RWPE2 (cell line): ENCODE measurements at regions not wholly inside any gene's neighbourhood (a gene's known extent, or its start where the extent isn't known, plus 50 kb on each side); places are given as distances from the start of the nearest gene placed in this dataset.
"Not testable (repeated sequence)": the region's sequence is repeated elsewhere in the genome, so short reads cannot be mapped to it uniquely, and the experiment has no call there.

Experiments
- ATAC-seq: fragments of 200-7000 bp; cut with Tn5 transposase; 3 replicates; pipeline ENCODE4 v1.9.1; 2021; ENCODE audit warnings: low read depth
- DNase-seq: peaks from one replicate; pipeline ENCODE4 v3.0.0-alpha.2; 2020; ENCODE audit warnings: low spot score
- H3K27ac ChIP-seq: fragments of 450-650 bp; 2 replicates; pipeline ENCODE4 v1.5.1; 2017; ENCODE audit warnings: mild to moderate bottlenecking; ENCODE audit not compliant: poor library complexity, severe bottlenecking
- H3K27me3 ChIP-seq: fragments of 250-450 bp; sonication (Bioruptor Pico); 2 replicates; pipeline ENCODE4 v1.5.1; 2021; ENCODE audit warnings: mild to moderate bottlenecking, moderate library complexity; ENCODE audit not compliant: insufficient read depth, poor library complexity, severe bottlenecking
- H3K36me3 ChIP-seq: fragments of 250-450 bp; sonication (Bioruptor Pico); 2 replicates; pipeline ENCODE4 v1.5.1; 2020; ENCODE audit warnings: low read depth, mild to moderate bottlenecking, moderate library complexity
- H3K4me1 ChIP-seq: fragments of 250-450 bp; sonication (Bioruptor Pico); 2 replicates; pipeline ENCODE4 v1.5.1; 2021; ENCODE audit warnings: mild to moderate bottlenecking, moderate library complexity; ENCODE audit not compliant: insufficient read depth, poor library complexity, severe bottlenecking
- H3K4me3 ChIP-seq: fragments of 250-450 bp; sonication (Bioruptor Pico); 2 replicates; pipeline ENCODE4 v1.5.1; 2021; ENCODE audit warnings: mild to moderate bottlenecking, moderate library complexity; ENCODE audit not compliant: severe bottlenecking
- H3K9me3 ChIP-seq: fragments of 250-450 bp; sonication (Bioruptor Pico); 2 replicates; pipeline ENCODE4 v1.5.1; 2021; ENCODE audit warnings: mild to moderate bottlenecking, moderate library complexity; ENCODE audit not compliant: severe bottlenecking
- TF ChIP-seq, protein P1 (sequence below): fragments of 450-650 bp; IDR thresholded peaks from one replicate; pipeline ENCODE4 v1.5.1; 2017; ENCODE audit warnings: mild to moderate bottlenecking, moderate library complexity; ENCODE audit not compliant: poor library complexity, severe bottlenecking

DNA sequence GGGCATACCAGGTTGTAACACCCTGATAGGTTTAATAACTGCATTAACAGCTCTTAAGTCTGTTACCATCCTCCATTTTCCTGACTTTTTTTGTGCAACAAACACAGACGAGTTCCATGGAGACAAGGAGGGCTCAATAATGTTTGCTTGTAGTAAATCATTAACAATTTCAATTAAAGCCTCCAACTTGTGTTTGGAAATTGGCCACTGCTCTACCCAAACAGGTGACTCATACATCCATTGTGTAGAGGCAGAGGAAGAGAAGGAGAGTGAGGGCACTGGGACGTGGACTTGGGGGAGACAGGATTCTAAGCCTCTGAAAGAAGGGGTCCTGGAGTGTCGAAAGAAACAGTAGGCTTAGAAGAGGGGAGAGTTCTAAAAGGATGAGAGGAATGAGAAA lies 213.6 kb upstream of the KCNN2 start:
- Histone ChIP-seq H3K27me3 (no peaks in the 10 kb centered on the region), H3K4me1 (no peaks in the 10 kb centered on the region), H3K9me3 (no peaks in the 10 kb centered on the region), H3K36me3 (no peaks in the 10 kb centered on the region), H3K4me3 (no peak overlapping the region), H3K27ac (no peak overlapping the region)
- TF ChIP-seq, protein P1, sequence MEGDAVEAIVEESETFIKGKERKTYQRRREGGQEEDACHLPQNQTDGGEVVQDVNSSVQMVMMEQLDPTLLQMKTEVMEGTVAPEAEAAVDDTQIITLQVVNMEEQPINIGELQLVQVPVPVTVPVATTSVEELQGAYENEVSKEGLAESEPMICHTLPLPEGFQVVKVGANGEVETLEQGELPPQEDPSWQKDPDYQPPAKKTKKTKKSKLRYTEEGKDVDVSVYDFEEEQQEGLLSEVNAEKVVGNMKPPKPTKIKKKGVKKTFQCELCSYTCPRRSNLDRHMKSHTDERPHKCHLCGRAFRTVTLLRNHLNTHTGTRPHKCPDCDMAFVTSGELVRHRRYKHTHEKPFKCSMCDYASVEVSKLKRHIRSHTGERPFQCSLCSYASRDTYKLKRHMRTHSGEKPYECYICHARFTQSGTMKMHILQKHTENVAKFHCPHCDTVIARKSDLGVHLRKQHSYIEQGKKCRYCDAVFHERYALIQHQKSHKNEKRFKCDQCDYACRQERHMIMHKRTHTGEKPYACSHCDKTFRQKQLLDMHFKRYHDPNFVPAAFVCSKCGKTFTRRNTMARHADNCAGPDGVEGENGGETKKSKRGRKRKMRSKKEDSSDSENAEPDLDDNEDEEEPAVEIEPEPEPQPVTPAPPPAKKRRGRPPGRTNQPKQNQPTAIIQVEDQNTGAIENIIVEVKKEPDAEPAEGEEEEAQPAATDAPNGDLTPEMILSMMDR, result no peak
- ATAC-seq (no peak), DNase-seq (no peak)

DNA sequence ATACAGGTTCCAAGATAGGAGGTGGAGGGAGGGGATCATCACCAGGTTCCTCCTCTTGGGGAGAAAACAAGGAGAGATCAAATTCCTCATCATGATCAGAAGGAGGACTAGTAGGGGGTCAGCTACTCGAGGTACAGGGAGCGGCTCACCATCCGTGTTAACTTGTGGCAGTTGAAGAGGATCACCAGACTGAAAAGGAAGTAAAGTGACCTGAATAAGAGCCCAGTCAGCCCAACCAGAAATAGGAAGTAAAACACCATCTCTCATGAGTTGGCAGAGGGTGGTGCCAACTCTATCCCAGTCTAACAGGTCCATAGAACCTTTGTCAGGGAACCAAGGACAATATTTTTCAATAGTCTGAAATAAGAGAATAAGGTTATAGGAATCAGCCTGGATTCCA lies 213.1 kb upstream of the KCNN2 start:
- H3K27ac ChIP-seq, H3K36me3 ChIP-seq, H3K9me3 ChIP-seq, H3K4me1 ChIP-seq, H3K4me3 ChIP-seq, H3K27me3 ChIP-seq, ATAC-seq, DNase-seq: not testable (repeated sequence)

DNA sequence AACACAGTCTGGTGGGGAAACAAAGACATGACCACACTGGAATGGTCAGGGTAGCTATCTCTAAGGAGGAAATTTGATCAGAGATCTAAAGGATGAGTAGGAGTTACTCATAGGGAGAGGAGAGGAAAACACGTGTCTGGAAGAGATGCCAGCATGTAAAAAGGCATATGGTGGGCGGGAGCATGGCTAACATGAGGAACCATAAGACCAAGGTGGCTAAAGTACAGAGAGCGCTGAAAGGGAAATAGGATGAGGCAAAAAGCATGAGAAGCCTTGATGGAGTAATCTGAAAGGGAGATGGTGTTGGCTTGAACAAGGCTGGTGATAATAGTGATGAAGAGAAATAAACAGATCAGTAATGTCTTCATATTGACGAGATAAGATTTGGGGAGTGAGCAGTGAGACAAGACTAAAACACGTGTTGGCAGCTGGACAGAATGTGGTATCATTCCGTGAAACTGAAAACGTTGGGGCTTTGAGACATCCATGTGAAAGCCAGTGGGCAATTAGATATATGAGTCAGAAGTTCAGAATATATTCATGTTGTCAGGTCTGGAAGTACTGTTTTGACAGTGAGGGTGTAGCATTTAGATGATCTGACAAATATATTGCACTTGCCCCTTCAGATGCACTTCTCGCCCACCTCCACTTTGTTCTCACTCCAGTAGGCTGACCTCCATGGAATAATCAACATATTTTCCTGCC lies 209.1 kb upstream of the KCNN2 start:
- no peak overlapping the region for H3K27ac ChIP-seq
- no peaks in the 10 kb centered on the region for H3K27me3 ChIP-seq
- H3K9me3 ChIP-seq, result no peaks in the 10 kb centered on the region
- no peak overlapping the region for H3K4me3 ChIP-seq
- no peaks in the 10 kb centered on the region for H3K36me3 ChIP-seq
- ATAC-seq (no peak), DNase-seq (no peak)
- H3K4me1 ChIP-seq, result no peaks in the 10 kb centered on the region
- TF ChIP-seq, protein P1, result no peak

DNA sequence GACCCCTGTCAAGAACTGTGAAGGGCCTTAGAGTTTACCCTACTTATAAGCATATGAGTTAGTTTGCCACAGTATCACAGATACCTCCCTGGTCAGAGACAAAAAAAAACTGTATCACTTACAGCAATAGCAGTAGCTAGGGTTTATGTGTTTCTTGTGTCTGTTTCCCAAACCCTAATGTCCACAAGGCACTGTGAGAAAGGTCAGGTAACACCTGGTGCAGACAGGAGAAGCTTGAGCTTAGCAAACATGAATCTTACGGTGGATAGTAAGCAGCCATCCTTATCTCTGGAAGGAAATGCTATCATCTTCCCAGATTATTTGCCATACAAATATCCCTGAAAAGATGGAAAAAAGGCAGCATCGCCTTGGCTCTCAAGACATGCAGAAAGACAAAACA lies 208.5 kb upstream of the KCNN2 start:
- H3K36me3 ChIP-seq, result no peaks in the 10 kb centered on the region
- ATAC-seq (no peak), DNase-seq (no peak)
- TF ChIP-seq, protein P1, result no peak
- H3K27ac ChIP-seq, result no peak overlapping the region
- H3K4me1 ChIP-seq, result no peaks in the 10 kb centered on the region
- H3K27me3 ChIP-seq, result no peaks in the 10 kb centered on the region
- H3K9me3 ChIP-seq, result no peaks in the 10 kb centered on the region
- H3K4me3 ChIP-seq, result no peak overlapping the region

DNA sequence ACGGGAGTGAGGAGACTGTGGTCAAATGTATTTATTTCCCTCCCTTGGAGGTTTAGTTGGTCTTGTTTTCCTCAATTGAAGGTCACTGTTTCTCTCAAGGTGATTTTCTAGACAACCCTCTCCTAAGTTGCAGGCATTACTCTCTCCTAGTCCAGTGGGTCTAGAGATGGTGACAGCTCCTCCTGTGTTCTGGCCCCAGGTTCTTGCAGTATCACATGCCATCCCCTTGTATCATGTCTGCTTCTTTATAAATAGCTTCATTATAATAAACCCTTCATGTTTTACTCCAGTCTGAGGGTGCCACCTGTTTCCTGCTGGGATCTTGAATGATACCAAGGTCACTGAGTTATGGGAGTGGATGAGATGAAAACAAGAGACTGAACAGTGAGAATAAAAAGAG lies 208.0 kb upstream of the KCNN2 start:
- TF ChIP-seq, protein P1, result no peak
- Histone ChIP-seq H3K36me3 (no peaks in the 10 kb centered on the region), H3K27ac (no peak overlapping the region), H3K9me3 (no peaks in the 10 kb centered on the region), H3K4me1 (no peaks in the 10 kb centered on the region), H3K27me3 (no peaks in the 10 kb centered on the region), H3K4me3 (no peak overlapping the region)
- ATAC-seq (no peak), DNase-seq (no peak)
